Stimulated activated CD8-positive, alpha-beta memory T cell treated with anti-CD3 and anti-CD28 coated beads, Interleukin-4, amount 100 ng/mL, for 24 hours (primary cell): ENCODE measurements at regions not wholly inside any gene's neighbourhood (a gene's known extent, or its start where the extent isn't known, plus 50 kb on each side); places are given as distances from the start of the nearest gene placed in this dataset.
A peak's percentile ranks its signal among the peaks of the same experiment; 100 is the strongest.
"Not testable (repeated sequence)": the region's sequence is repeated elsewhere in the genome, so short reads cannot be mapped to it uniquely, and the experiment has no call there.

Experiments used
- DNase-seq: peaks from one replicate; pipeline ENCODE4 v3.0.0-alpha.2; 2020; ENCODE audit warnings: low read depth

DNA sequence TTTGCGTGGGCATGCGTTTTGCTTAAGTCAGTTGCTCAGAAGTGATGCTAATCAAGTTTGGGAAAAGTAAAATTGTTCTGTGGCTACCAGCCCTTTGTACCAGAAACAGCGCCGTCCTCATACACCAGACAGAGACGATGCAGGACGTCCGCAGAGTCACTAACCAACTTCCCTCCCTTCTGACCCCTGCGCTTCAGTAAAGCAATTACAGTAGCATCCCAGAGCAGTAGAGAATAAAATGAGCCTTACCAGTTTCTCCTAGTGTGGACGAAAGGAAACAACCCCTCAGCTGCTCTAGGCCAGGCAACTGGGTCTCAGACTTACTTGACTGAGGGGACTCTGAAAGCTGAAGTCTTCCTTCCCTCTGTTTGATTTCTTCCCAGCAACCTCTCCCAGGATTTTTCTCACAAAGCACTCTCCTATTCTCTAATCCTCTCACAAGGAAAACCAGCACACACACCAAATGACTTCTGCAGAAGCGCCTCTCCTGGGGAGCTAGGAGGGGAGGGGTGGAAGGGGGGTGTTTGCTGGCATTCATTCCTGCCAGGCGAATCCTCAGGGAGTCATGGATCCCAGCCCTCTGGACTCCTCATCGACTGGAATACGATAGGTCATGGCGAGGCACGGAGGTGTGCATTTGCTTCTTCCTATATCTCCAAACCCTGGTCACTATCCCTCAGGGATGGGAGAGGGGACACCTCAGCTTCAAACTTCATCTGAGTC, 56.0 kb upstream of the MID1 start:
- DNase-seq = no peak

DNA sequence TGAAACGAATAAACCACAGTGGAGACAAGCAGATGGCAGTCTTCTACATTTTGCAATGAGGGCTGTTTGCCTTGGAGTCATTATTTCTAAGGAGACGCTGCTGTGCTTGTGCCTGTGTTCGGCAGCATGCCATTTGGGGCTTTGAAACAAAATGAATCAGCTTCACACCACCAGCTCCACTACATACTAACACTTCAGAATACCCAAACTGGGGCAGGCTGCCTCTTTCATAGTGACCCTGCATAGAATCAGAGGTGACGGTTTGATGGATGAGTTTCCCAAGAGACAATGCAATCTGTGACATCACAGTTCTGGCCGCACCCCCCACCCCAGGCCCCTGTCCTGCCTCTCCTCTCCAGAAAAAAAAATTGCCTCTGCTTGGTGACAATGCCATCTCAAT, 57.1 kb upstream of the MID1 start:
- DNase-seq = no peak

DNA sequence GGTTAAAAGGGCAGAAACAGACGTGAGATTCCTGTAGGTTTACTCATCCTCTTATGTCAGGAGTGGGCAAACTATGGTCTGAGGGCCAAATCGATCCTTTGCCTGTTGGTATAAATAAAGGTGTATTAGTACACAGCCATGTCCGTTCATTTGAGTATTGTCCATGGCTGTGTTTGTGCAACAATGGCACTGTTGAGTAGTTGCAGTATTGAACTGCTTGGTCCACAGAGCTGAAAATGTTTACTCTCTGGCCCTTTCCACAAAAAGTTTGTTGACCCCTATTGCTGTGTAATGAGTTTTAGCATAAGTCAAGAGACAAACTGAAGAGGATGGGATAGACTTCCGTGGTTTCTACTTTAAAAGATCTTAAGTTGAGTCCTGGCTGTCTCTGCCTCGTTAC, 59.0 kb upstream of the MID1 start:
- DNase-seq = no peak

DNA sequence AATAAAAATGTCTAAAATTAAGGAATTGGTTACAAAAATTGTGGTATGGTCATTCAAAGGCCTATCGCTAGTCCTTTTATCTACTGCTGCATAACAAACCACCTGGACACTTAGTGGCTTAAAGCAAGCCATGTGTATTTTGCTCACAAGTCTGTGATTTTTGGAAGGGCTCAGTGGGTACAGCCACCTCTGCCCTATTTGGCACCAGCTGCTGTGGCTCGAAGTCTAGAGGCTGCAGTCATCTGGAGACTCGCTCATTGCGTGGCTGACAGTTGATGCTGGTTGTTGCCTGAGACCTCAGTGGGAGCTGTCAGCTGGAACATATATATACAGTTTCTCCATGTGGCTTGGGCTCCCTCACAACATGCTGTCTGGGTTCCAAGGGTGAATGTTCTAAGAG, 60.8 kb upstream of the MID1 start:
- no peak for DNase-seq

DNA sequence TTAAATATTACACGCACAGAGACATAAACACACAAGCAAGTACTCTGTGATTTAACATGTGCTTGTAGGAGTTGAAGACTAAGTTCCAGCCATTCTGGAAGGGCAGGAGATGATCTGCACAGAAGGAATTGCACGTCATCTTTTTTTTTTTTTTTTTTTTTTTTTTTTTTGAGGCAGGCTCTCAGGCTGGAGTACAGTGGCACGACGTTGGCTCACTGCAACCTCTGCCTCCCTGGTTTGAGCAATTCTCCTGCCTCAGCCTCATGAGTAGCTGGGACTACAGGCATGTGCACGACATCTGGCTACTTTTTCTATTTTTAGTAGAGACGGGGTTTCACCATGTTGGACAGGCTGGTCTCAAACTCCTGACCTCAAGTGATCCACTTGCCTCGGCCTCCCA, 63.2 kb upstream of the MID1 start:
- DNase-seq = not testable (repeated sequence)

DNA sequence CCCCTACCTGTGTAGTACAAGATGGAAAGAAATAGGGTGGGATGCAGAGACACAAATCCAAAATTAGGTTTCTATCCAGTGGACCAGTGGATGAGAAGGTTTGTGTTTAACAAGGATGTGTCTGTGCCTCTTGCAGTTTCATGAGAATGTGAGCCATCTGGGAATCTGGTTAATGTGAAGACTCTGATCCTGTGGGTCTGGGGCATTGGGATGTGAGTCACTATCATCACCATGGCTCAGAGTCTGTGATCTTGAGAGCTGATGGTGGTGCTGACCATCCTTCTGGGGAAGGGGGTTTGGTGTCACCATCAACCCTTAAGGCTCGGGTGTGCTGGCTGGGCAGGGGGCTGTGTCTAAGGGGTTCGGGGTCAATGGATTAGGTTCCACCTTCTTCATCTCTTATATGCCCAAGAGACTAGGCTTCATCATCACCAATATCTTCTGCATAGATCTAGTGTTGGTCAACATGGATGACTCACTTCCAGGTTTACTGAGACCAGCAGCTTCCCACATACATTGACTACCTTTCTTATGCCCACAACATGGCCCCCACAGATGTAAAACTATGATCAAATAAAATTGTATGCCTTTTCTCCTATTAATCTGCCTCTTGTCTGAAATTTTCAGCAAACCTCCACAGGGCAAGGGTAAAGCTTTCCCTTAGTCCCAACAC, 65.7 kb upstream of the MID1 start:
- DNase-seq = no peak

DNA sequence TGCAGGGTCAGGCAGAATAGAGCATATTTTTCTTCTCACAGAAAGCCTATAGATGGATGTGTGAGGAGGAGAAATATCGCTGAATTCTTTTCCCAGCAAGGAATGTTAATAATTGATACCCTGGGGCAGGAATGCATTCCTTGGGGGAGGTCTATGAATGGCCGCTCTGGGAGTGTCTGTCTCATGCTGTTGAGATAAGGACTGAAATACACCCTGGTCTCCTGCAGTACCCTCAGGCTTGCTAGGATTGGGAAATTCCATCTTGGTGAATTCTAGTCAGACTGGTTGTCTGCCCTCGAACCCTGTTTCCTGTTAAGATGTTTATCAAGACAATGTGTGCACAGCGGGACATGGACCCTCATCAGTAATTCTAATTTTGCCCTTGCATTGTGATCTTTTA, 71.4 kb upstream of the MID1 start:
- DNase-seq = not testable (repeated sequence)

DNA sequence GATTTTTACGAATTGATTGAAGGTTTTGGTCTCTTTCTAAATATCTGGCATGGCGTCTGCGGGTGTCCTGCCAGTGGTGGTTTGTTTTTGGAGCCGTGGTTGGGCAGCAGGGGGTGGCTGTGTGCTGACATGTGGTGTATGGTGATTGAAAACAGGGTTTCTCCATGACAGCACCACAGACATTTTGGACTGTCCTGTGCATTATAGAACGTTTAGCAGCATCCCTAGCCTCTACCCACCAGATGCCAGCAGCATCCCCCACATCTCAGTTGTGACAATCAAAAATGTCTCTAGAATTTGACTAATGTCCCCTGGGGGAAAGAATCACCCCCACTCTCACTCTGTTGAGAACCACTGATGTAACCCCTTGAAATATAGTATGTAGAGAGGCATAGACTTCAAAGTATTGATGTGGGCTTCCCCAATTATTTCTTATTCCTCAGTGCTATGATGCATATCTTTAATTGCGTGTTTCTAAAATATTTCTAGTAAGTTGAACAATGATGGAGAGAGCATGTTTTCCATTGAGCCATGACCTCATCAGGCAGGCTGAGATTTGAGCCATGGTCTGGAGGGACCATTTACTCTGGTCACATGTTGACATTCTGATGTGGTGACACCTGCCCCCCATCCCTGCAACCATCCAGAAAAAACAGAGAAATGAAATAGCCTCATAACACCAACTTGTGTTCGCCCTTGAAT, 77.4 kb upstream of the MID1 start:
- DNase-seq = no peak

DNA sequence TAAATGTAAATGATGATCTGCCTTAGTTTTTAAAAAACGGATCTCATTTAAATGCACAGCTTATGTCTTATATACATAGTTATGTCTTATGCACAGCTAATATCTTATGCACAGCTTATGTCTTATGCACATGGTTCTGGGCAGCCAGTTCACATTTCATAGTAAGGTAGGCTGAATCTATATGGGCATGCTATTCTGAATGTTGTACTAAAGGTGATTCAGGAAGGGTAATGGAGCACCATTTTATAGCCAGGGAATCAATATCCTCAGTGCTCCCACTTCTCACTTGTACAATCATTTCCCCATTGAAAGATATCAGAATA, 77.9 kb upstream of the MID1 start:
- no peak for DNase-seq

DNA sequence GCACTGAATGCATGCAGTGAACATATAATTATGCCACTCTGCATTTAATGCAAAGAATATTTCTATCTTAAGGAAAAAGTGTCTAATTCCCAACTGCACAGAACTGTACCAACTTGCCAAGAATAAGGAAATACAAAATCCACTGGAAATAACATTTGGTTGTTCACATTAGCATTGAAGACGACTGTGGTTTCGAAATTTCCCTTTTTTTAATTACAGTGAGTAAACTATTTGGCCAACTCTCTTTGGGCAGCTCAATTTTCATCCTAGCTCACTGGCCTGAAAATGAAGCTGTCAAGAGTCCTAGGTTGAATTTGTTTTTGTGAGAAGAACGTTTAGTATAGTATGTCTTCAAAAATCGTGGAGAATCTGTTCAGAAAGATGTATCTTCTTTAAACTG, 81.6 kb upstream of the MID1 start:
- DNase-seq = no peak

DNA sequence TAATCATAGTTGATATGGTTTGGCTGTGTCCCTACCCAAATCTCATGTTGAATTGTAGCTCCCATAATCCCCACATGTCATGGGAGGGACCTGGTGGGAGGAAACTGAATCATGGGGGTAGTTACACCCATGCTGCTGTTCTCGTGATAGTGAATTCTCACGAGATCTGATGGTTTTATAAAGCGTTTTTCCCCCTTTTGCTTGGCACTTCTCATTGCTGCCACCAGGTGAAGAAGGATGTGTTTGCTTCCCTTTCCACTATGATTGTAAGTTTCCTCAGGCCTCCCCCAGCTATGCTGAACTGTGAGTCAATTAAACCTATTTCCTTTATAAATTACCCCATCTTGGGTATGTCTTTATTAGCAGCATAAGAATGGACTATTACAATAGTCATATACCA, 86.0 kb upstream of the MID1 start:
- DNase-seq = not testable (repeated sequence)

DNA sequence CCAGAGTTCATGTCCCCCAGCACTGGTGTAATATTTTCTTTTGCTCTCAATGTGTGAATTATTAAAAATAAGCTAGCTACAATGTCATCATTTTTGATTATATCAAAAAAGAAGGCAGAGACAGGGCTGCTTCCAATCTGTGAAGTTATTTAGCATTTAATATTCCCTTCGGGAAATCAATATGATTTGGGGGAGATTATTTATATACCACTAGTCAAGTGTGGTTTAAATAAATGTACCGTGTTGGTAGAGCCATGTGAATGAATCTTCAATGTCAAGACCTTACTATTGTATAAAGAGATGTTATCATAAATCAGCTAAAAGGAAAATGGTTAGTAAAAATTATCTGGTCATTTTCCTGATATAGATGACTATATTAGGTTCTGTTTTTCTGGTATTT, 87.4 kb upstream of the MID1 start:
- no peak for DNase-seq

DNA sequence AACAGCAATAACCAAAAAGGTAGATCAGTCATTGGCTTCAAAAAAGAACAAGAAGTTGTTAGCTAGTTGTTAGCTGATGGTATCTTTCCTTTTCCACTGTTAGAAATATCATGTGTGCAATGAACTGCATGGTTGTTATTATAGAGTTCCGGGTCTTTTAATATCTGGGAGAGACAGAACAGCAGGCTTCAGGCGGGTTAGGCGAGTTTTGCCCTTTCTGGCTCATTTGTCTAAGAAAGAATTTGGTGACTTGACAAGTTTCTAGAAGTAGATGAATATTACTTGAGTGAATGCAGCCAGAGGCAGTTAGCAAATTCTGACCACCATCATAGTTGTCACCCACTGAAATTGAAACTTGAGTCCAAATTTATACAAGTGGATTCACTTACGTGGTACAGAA, 88.9 kb upstream of the MID1 start:
- no peak for DNase-seq

DNA sequence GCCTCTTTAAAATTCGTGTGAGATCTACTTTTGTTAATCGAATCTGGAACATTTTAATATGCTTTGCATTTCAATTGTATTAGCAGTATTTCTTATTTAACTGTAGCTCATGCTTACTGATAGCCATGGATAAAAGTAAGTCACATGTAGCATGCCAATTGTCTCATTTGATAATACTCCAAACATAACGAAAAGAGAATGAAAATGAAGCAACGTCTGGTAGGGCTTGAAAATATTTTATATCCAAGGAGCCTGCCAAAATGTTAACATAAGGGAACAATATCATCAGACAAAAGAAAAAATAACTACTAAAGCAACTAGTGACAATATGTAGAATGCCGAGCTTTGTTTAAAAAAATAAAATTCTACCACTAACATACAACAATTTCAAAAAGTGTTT, 94.1 kb upstream of the MID1 start:
- no peak for DNase-seq

DNA sequence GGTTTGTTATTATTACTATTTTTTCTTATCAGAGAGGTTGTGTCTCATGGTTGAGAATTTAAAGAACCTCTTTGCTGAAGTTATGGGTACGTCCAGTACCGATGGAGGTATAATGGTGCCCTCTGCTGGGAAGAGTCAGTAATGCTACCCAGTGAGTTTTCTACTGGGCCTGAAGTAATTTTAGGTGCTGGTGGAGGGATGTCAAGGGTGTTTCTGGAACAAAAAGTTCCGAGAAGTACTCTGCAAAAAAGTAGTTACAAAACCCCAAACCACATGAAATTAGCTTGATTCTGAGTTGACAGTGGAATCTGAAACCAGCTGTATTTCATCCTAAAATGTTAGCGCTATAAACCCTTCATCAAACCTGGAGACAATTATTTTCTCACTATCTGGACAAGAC, 102.5 kb upstream of the MID1 start:
- DNase-seq = peak; percentile 14

DNA sequence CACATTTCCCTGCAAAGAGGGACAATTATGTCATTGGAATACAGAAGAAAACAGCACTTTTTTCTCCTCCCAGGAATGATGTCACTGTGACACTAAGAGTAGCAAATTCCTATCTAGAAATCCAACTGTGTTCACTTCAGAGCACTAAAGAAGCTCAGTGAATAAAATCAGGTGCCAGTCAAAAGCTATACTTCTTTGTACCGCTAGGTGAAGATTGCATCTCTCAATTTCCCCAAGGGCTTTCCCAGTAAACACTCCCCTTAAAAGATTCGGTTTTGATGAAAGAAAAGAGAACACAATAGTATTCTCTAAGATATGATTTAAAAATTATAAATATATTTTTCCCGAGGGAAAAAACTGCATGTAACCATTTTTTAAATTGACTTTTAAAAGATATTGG, 104.7 kb upstream of the MID1 start:
- DNase-seq = no peak

DNA sequence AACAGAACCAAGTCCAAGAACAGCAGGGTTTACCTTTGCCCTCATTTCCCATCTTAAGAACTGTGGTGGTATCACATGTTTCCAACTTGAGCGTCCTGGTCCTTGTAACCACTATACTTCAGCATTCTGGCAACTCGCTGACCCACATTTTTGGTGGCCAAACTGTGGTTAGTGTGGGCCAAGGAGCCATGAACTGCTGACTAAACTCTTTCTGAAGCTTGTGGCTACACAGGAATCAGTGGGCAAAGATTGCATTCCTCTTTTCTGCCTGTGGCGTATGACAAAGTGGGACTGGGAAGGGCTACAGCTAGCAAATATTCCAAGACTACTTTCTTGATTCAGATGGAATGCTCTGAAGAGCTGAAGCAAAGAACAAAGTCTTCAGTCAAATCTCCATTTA, 106.3 kb upstream of the MID1 start:
- no peak for DNase-seq

DNA sequence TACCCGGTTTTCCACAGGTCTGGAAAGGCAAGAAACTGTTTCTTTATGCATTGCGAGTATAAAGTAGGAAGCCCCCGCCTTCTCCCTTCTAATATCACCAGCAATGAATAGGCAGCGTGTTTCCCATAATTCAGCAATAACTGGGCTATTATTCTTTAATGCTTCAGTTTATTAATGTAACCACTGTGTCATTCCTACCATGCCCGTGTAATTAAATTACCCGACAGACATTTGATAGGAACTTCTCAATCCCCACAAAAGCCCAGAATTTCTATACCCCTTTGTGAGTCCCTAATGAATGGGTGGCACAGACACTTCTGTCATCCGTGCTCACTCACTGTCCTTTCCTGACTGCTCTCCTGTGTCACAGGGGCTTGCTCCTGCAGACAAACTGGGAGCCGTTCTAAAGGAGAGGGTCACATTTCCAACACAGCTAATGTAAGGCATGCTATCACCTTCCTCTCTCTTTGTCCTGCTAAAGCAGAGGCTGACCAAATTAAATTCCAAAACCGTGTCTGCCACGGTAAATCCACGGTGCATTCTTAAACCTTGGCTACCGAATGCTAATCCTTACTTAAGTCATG, 108.5 kb upstream of the MID1 start:
- DNase-seq = no peak

DNA sequence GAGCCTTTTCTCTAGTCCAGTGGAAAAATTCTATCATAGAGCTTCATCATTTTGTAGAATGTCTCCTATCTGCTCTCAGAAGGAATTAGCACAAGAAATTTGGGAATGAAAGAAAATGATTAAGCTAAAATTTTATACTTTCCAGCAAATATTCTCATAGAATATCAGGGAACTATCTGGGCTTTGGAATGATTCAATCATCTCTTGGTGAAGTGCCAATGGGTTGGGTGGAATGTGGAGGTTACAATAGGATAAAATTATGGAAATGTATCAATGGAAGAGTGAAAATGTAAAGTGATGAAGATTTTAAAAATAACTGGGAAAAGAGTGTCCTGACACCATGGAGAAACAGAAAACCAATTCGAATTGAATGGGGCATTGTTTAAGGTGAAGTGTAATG, 119.0 kb upstream of the MID1 start:
- DNase-seq = no peak

DNA sequence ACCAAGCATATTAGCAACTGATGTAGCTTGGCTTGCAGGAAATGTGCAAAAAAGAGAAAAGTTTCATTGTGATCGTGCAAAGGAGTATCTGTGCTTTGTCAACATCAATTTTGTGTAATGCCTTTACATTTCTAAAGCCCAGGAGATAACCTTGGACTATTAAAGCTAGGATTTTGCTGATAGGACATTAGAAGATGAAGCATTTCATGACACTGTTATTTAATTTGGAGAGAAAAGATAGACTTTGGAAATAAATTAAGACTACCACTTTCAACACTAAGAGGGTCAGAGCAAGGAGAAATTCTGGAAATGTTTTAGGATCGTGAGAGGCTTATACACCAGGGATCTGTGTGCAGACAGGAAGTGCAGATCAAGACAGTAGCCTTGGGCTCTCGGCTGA, 120.6 kb upstream of the MID1 start:
- no peak for DNase-seq

DNA sequence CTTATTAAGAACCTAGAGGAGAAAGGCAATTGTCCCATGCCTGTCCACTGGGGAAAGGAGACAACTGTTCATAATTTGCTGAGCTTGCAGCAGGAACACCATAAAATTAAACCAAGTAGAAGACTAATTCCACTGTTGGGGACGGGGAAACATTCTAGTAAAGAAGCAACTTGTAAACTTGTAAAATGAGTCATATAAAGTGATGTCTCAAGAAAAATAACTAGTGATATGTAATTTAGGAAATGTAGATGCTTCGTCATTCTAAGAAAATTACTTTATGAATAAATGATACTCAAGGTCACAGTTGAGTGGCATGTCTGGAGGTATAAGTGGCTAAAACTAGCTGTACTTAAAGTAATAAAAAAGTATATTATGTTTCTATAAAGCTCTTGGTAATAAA, 121.2 kb upstream of the MID1 start:
- DNase-seq = no peak

DNA sequence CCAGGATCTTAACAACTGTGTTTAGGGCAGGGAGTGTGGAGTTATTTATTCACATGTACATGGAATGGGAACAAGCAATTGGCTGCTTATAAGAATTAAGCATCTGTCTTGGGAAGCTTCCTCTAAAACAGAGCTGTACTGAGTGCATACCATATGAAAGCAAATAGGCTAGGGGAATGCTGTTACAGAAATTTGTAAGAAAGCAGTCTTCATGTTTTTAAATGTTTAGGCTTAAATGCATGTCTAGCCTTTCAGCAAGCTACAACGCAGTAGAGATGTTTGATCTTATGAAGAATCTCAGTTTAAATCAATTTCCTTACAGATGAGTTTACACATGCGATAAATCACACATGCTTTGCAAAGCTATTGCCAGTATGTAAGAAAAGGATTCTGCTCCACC, 123.1 kb upstream of the MID1 start:
- DNase-seq = no peak

DNA sequence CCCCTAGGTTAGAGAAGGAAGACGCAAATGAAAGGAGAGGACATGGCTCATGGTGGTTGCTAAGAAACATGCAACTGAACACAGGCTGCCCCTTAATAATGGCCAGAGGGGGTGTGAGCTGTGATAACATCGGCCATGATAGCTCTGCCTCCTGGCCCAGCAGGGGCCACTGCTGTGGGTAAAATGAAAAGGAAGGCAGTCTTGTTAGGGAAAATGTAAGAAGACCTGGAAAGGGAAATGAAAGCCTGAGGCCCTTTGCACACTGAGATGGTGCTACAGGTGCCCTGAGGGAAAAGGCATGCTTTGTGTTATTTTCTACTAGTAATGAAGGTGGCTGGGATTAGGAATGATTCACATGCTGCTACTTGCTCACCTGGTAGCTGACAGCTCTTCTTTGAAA, 123.6 kb upstream of the MID1 start:
- no peak for DNase-seq
